Trophoblast cell (in vitro differentiated cells and primary cell): ENCODE measurements at regions not wholly inside any gene's neighbourhood (a gene's known extent, or its start where the extent isn't known, plus 50 kb on each side); places are given as distances from the start of the nearest gene placed in this dataset.

Experiments
- DNase-seq, 2 donors: peaks; one replicate each; pipeline ENCODE4 v3.0.0-alpha.2; 2016
- H2AFZ ChIP-seq: 2 replicates; pipeline ENCODE4 v1.6.1; 2013; ENCODE audit warnings: low read length, moderate library complexity, mild to moderate bottlenecking; ENCODE audit not compliant: insufficient read depth, poor library complexity
- H2AK5ac ChIP-seq: 2 replicates; pipeline ENCODE4 v1.6.1; 2013; ENCODE audit warnings: mild to moderate bottlenecking, low read length
- H2BK120ac ChIP-seq: 2 replicates; pipeline ENCODE4 v1.6.1; 2013; ENCODE audit warnings: low read length, mild to moderate bottlenecking, moderate library complexity; ENCODE audit not compliant: insufficient read depth, poor library complexity
- H2BK12ac ChIP-seq: 2 replicates; pipeline ENCODE4 v1.6.1; 2013; ENCODE audit warnings: mild to moderate bottlenecking, low read length, moderate library complexity
- H2BK5ac ChIP-seq: 2 replicates; pipeline ENCODE4 v1.6.1; 2013; ENCODE audit warnings: low read length, low read depth, moderate library complexity, mild to moderate bottlenecking; ENCODE audit not compliant: poor library complexity
- H3K14ac ChIP-seq: 2 replicates; pipeline ENCODE4 v1.6.1; 2013; ENCODE audit warnings: mild to moderate bottlenecking, low read length
- H3K18ac ChIP-seq: 2 replicates; pipeline ENCODE4 v1.6.1; 2013; ENCODE audit warnings: mild to moderate bottlenecking, low read length
- H3K23ac ChIP-seq: 2 replicates; pipeline ENCODE4 v1.6.1; 2013; ENCODE audit warnings: low read length
- H3K27ac ChIP-seq: 2 replicates; pipeline ENCODE4 v1.5.1; 2013; ENCODE audit warnings: low read depth, mild to moderate bottlenecking, inconsistent platforms, low read length, moderate library complexity
- H3K27me3 ChIP-seq: 2 replicates; pipeline ENCODE4 v1.6.1; 2013; ENCODE audit warnings: inconsistent platforms, mild to moderate bottlenecking, low read length, moderate library complexity; ENCODE audit not compliant: insufficient read depth
- H3K36me3 ChIP-seq, 2 experiments: 1 replicate in 1 of 2; 2 replicates in 1 of 2; pipeline ENCODE4 v1.6.1; 2013; ENCODE audit warnings: low read length in 2 of 2, mild to moderate bottlenecking in 2 of 2, moderate library complexity in 1 of 2; ENCODE audit not compliant: insufficient read depth in 2 of 2, control insufficient read depth in 1 of 2
- H3K4ac ChIP-seq: 2 replicates; pipeline ENCODE4 v1.6.1; 2013; ENCODE audit warnings: low read depth, mild to moderate bottlenecking, low read length, moderate library complexity
- H3K4me1 ChIP-seq, 2 experiments: 1 replicate in 1 of 2; 2 replicates in 1 of 2; pipeline ENCODE4 v1.6.1; 2013; ENCODE audit warnings: low read length in 2 of 2, mild to moderate bottlenecking in 2 of 2, moderate library complexity in 1 of 2; ENCODE audit not compliant: insufficient read depth in 2 of 2, control insufficient read depth in 1 of 2
- H3K4me2 ChIP-seq: 2 replicates; pipeline ENCODE4 v1.6.1; 2013; ENCODE audit warnings: inconsistent platforms, mild to moderate bottlenecking, low read length, moderate library complexity
- H3K4me3 ChIP-seq: 2 replicates; pipeline ENCODE4 v1.5.1; 2013; ENCODE audit warnings: mild to moderate bottlenecking, low read depth, low read length, inconsistent platforms
- H3K79me1 ChIP-seq: one replicate; pipeline ENCODE4 v1.6.1; 2013; ENCODE audit warnings: low read length
- H3K79me2 ChIP-seq: 2 replicates; pipeline ENCODE4 v1.6.1; 2013; ENCODE audit warnings: low read length, mild to moderate bottlenecking; ENCODE audit not compliant: control insufficient read depth, insufficient read depth, poor library complexity
- H3K9ac ChIP-seq: 2 replicates; pipeline ENCODE4 v1.6.1; 2013; ENCODE audit warnings: mild to moderate bottlenecking, low read length
- H3K9me3 ChIP-seq: 2 replicates; pipeline ENCODE4 v1.6.1; 2013; ENCODE audit warnings: low read depth, mild to moderate bottlenecking, control low read depth, inconsistent platforms, low read length; ENCODE audit not compliant: insufficient read depth
- H4K12ac ChIP-seq: 2 replicates; pipeline ENCODE4 v1.6.1; 2013; ENCODE audit warnings: low read depth, mild to moderate bottlenecking, low read length, moderate library complexity
- H4K8ac ChIP-seq: 2 replicates; pipeline ENCODE4 v1.6.1; 2013; ENCODE audit warnings: low read depth, mild to moderate bottlenecking, low read length, moderate library complexity
- H4K91ac ChIP-seq: one replicate; pipeline ENCODE4 v1.6.1; 2013; ENCODE audit warnings: low read depth, mild to moderate bottlenecking, low read length, moderate library complexity
- WGBS: extraction: QIAGEN DNeasy Blood & Tissue Kit; methylation state at CpG from one replicate; pipeline ENCODE4 v1.1.7; 2013; ENCODE audit warnings: missing lambda C conversion rate; ENCODE audit not compliant: insufficient read length, insufficient coverage; ENCODE audit errors: extremely low coverage; 5-methylcytosine and 5-hydroxymethylcytosine counted together

DNA sequence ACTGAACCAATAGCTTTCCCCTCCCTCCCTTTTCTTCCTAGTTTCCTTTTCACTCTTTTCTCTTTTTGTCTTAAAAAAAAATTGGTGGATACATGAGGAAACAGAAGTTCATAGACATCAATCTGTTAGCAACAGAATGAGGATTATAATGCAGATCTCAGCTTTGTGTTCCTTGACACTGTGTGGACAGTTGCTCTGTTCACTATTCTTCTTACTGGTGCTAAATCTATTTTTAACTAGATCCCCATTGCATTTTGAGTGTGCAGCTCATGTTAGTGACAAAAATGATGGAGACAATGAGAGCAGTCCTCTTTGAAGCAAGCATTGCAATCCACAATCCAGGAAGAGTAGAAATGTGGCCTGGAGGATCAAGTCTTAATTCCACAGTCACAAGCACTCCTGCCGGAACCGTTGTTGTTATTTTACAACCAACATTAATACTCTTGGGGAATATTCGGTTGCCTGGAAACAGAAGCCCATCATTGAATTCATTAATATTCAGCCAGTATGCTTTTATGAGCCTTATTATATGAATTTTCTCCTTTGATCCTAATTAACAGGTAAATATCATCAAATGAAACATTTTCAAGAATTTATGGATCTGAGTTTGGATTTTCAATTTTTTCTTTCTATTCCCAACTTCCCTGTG is 1016.8 kb downstream of the NTRK3 start:
- H3K79me1 ChIP-seq, result no peaks in the 10 kb centered on the region
- peaks cover 2% of the 10 kb centered on the region for H3K9me3 ChIP-seq
- no peak overlapping the region for H4K12ac ChIP-seq
- no peak overlapping the region for H3K9ac ChIP-seq
- no peak overlapping the region for H3K4ac ChIP-seq
- H3K4me1 ChIP-seq, result no peaks in the 10 kb centered on the region
- H3K79me2 ChIP-seq, result no peaks in the 10 kb centered on the region
- H3K18ac ChIP-seq, result no peak overlapping the region
- no peak overlapping the region for H3K23ac ChIP-seq
- H2AFZ ChIP-seq, result no peak overlapping the region
- H3K27ac ChIP-seq, result no peak overlapping the region
- H4K8ac ChIP-seq, result no peak overlapping the region
- DNase-seq, result no peak
- no peak overlapping the region for H2AK5ac ChIP-seq
- H2BK12ac ChIP-seq, result no peak overlapping the region
- H2BK120ac ChIP-seq, result no peak overlapping the region
- H3K4me2 ChIP-seq, result no peak overlapping the region
- H4K91ac ChIP-seq, result no peak overlapping the region
- no peaks in the 10 kb centered on the region for H3K27me3 ChIP-seq
- no CpG with 5 or more reads among the region's 3 CpGs for WGBS
- no peak overlapping the region for H2BK5ac ChIP-seq
- H3K36me3 ChIP-seq, result no peaks in the 10 kb centered on the region
- H3K4me3 ChIP-seq, result no peak overlapping the region
- H3K14ac ChIP-seq, result no peak overlapping the region

- no peaks in the 10 kb centered on the region for H3K79me2 ChIP-seq
- H3K18ac ChIP-seq, result no peak overlapping the region
- no peak for DNase-seq
- H4K91ac ChIP-seq, result no peak overlapping the region
- no peak overlapping the region for H3K14ac ChIP-seq
- no peak overlapping the region for H3K23ac ChIP-seq
- no peak overlapping the region for H2BK12ac ChIP-seq
- WGBS, result no CpG with 5 or more reads among the region's 1 CpG
- H4K8ac ChIP-seq, result no peak overlapping the region
- H2AK5ac ChIP-seq, result no peak overlapping the region
- H3K79me1 ChIP-seq, result no peaks in the 10 kb centered on the region
- H2BK5ac ChIP-seq, result no peak overlapping the region
- peaks cover 2% of the 10 kb centered on the region for H3K9me3 ChIP-seq
- no peak overlapping the region for H3K27ac ChIP-seq
- H3K4me2 ChIP-seq, result no peak overlapping the region
- no peak overlapping the region for H3K9ac ChIP-seq
- H4K12ac ChIP-seq, result no peak overlapping the region
- H3K27me3 ChIP-seq, result no peaks in the 10 kb centered on the region
- H3K4ac ChIP-seq, result no peak overlapping the region
- H3K4me3 ChIP-seq, result no peak overlapping the region
- H3K36me3 ChIP-seq, result no peaks in the 10 kb centered on the region
- no peaks in the 10 kb centered on the region for H3K4me1 ChIP-seq
- no peak overlapping the region for H2AFZ ChIP-seq
- H2BK120ac ChIP-seq, result no peak overlapping the region
These were observed 1018.0 kb downstream of the NTRK3 start for GRCh38 chr15:87238451-87239068.

DNA sequence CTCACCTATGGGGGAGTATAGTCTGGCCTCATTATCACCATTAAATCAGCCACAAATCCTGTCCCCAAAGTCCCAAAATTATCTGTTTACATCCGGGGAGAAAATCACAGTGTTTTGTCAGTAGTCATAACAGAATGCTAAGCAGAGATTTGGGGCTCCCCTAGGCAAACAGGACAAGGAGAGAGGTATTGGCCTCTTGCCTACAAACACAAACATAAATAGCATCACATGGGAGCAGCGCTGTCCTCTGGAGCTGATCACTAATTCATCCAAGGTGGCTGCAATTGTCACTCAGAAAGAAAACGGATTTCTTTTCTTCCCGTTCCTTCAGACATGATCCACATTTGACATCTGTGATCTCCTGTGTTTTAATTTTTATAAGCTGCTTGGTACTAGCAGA is 1028.1 kb downstream of the NTRK3 start:
- Histone ChIP-seq H3K4ac (no peak overlapping the region), H3K4me1 (no peaks in the 10 kb centered on the region), H4K91ac (no peak overlapping the region), H2AK5ac (no peak overlapping the region), H3K23ac (no peak overlapping the region), H3K27ac (no peak overlapping the region), H2BK12ac (no peak overlapping the region), H3K18ac (no peak overlapping the region), H3K14ac (no peak overlapping the region), H3K9me3 (no peaks in the 10 kb centered on the region), H2AFZ (no peak overlapping the region), H3K4me2 (no peak overlapping the region), H3K9ac (no peak overlapping the region), H2BK120ac (no peak overlapping the region), H2BK5ac (no peak overlapping the region), H3K27me3 (no peaks in the 10 kb centered on the region), H4K8ac (no peak overlapping the region), H3K79me1 (no peaks in the 10 kb centered on the region), H3K36me3 (no peaks in the 10 kb centered on the region), H3K79me2 (no peaks in the 10 kb centered on the region), H3K4me3 (no peak overlapping the region), H4K12ac (no peak overlapping the region)
- no CpG with 5 or more reads among the region's 4 CpGs for WGBS
- no peak for DNase-seq

GRCh38 chr15:87227846-87228245 is 1028.7 kb downstream of the NTRK3 start:
- Histone ChIP-seq H2AFZ (no peak overlapping the region), H4K8ac (no peak overlapping the region), H3K79me2 (no peaks in the 10 kb centered on the region), H2AK5ac (no peak overlapping the region), H2BK5ac (no peak overlapping the region), H3K4me1 (no peaks in the 10 kb centered on the region), H3K9ac (no peak overlapping the region), H3K4me3 (no peak overlapping the region), H3K14ac (no peak overlapping the region), H3K27ac (no peak overlapping the region), H2BK12ac (no peak overlapping the region), H3K36me3 (no peaks in the 10 kb centered on the region), H3K4ac (no peak overlapping the region), H3K79me1 (no peaks in the 10 kb centered on the region), H3K18ac (no peak overlapping the region), H3K27me3 (no peaks in the 10 kb centered on the region), H3K4me2 (no peak overlapping the region), H2BK120ac (no peak overlapping the region), H4K91ac (no peak overlapping the region), H4K12ac (no peak overlapping the region), H3K9me3 (no peaks in the 10 kb centered on the region), H3K23ac (no peak overlapping the region)
- no CpG with 5 or more reads among the region's 4 CpGs for whole genome bisulfite sequencing
- no peak for DNase-seq
